ENCODE measurements at regions not wholly inside any gene's neighbourhood (a gene's known extent, or its start where the extent isn't known, plus 50 kb on each side); places are given as distances from the start of the nearest gene placed in this dataset.

- no peak overlapping the region for H3K4me3 ChIP-seq (ENCODE audit: low read depth, low read length)
- TF ChIP-seq, protein P1, sequence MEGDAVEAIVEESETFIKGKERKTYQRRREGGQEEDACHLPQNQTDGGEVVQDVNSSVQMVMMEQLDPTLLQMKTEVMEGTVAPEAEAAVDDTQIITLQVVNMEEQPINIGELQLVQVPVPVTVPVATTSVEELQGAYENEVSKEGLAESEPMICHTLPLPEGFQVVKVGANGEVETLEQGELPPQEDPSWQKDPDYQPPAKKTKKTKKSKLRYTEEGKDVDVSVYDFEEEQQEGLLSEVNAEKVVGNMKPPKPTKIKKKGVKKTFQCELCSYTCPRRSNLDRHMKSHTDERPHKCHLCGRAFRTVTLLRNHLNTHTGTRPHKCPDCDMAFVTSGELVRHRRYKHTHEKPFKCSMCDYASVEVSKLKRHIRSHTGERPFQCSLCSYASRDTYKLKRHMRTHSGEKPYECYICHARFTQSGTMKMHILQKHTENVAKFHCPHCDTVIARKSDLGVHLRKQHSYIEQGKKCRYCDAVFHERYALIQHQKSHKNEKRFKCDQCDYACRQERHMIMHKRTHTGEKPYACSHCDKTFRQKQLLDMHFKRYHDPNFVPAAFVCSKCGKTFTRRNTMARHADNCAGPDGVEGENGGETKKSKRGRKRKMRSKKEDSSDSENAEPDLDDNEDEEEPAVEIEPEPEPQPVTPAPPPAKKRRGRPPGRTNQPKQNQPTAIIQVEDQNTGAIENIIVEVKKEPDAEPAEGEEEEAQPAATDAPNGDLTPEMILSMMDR (IDR thresholded peaks at IDR 0.05; ENCODE audit: insufficient read depth, low read depth, low read length, missing control alignments), result no peak
- no peak for DNase-seq (ENCODE audit: low read depth)
Observed at GRCh38 chr2:64906853-64907536, 82.2 kb upstream of the SLC1A4 start.

- H3K4me3 ChIP-seq (ENCODE audit: low read depth, low read length), result no peak overlapping the region
- DNase-seq (ENCODE audit: low read depth), result no peak
- TF ChIP-seq, protein P1 (IDR thresholded peaks at IDR 0.05; ENCODE audit: insufficient read depth, low read depth, low read length, missing control alignments), result no peak
Observed at GRCh38 chr2:64908406-64908805, 80.8 kb upstream of the SLC1A4 start.

DNA sequence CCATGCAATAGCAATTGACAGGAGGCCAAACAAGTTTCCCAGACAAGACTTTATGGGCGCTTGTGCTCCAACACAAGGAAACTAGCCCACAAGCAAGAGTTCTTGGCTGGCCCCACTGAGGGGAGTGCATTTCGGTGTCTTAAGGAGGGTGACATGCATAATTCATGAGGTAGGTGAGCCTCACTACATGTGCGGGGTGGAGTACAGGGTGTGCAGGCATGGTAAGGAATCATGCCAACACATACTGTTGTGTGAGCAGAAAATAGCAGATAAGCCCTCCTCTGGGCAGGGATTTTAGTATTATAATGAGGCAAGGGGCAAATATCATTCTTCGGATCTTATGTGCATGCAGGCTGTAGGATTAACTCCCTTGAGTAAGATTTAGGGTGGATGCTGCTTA lies 78.7 kb upstream of the SLC1A4 start:
- DNase-seq (ENCODE audit: low read depth), result no peak
- H3K4me3 ChIP-seq (ENCODE audit: low read depth, low read length), result no peak overlapping the region
- TF ChIP-seq, protein P1 (IDR thresholded peaks at IDR 0.05; ENCODE audit: insufficient read depth, low read depth, low read length, missing control alignments), result no peak

- TF ChIP-seq, protein P1 (IDR thresholded peaks at IDR 0.05; ENCODE audit: insufficient read depth, low read depth, low read length, missing control alignments), result no peak
- DNase-seq (ENCODE audit: low read depth), result peak; percentile 53
- H3K4me3 ChIP-seq (ENCODE audit: low read depth, low read length), result no peak overlapping the region
Observed at GRCh38 chr2:64910972-64911433, 78.2 kb upstream of the SLC1A4 start.

DNA sequence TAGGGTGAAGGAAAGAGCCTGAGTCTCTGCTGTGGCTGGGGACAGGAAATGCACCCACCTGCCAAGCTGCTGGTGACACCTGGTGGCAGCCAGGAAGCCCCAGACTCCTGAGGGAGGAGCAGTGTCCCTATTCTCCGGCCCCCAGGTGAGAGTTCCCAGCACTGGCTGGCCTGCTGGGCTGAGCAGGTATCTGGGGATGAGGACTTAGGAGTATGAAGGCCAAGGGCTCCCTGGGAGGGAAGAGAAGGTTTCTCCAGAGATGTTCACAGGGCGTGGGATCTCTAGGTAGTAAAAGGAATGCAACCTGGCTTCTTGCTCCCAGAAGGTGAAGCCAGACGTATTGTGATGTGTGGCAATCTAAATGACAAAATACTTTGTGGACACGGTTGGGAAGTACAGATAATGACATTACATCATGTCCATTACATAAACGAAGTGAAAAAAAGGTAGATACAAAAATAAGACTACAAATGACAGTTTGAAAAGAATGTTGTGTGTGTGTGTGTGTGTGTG lies 75.8 kb upstream of the SLC1A4 start:
- H3K4me3 ChIP-seq (ENCODE audit: low read depth, low read length), result no peak overlapping the region; the same call in 1 of the 2 replicates
- TF ChIP-seq, protein P1 (IDR thresholded peaks at IDR 0.05; ENCODE audit: insufficient read depth, low read depth, low read length, missing control alignments), result peak; percentile 30
- DNase-seq (ENCODE audit: low read depth), result peak; percentile 70

GRCh38 chr2:64914247-64914646 lies 75.0 kb upstream of the SLC1A4 start:
- TF ChIP-seq, protein P1 (IDR thresholded peaks at IDR 0.05; ENCODE audit: insufficient read depth, low read depth, low read length, missing control alignments), result no peak
- H3K4me3 ChIP-seq (ENCODE audit: low read depth, low read length), result peak overlapping the region; percentile 46
- DNase-seq (ENCODE audit: low read depth), result peak; percentile 75
